Left renal cortex interstitium (tissue), 4 donors: ENCODE measurements at regions not wholly inside any gene's neighbourhood (a gene's known extent, or its start where the extent isn't known, plus 50 kb on each side); places are given as distances from the start of the nearest gene placed in this dataset.

Experiments used
- DNase-seq, 4 donors: peaks; one replicate each; pipeline ENCODE4 v3.0.0-alpha.2; 2013; ENCODE audit warnings: low read depth in 4 of 4, low spot score in 2 of 4, missing footprints in 1 of 4

GRCh38 chr10:59079386-59080226 lies 96.8 kb upstream of the PHYHIPL start:
- no peak for DNase-seq

- DNase-seq, result no peak
Observed at GRCh38 chr10:59082249-59082648, 94.2 kb upstream of the PHYHIPL start.

- DNase-seq, result no peak
Observed at GRCh38 chr10:59085054-59085453, 91.4 kb upstream of the PHYHIPL start.

GRCh38 chr10:59085711-59086502 lies 90.5 kb upstream of the PHYHIPL start:
- DNase-seq, result no peak

GRCh38 chr10:59087486-59087885 lies 89.0 kb upstream of the PHYHIPL start:
- DNase-seq, result no peak

GRCh38 chr10:59088912-59089573 lies 87.4 kb upstream of the PHYHIPL start:
- no peak for DNase-seq

GRCh38 chr10:59090817-59091622 lies 85.4 kb upstream of the PHYHIPL start:
- no peak for DNase-seq

GRCh38 chr10:59093461-59093860 lies 83.0 kb upstream of the PHYHIPL start:
- DNase-seq, result no peak

- no peak for DNase-seq
Observed at GRCh38 chr10:59096631-59097030, 79.8 kb upstream of the PHYHIPL start.

GRCh38 chr10:59098387-59098786 lies 78.1 kb upstream of the PHYHIPL start:
- DNase-seq, result no peak

GRCh38 chr10:59098831-59099452 lies 77.5 kb upstream of the PHYHIPL start:
- no peak for DNase-seq

- DNase-seq, result no peak
Observed at GRCh38 chr10:59099481-59099880, 77.0 kb upstream of the PHYHIPL start.

GRCh38 chr10:59102394-59102793 lies 74.0 kb upstream of the PHYHIPL start:
- no peak for DNase-seq

- no peak for DNase-seq
Observed at GRCh38 chr10:59104186-59104585, 72.3 kb upstream of the PHYHIPL start.

- DNase-seq, result no peak
Observed at GRCh38 chr10:59106441-59106840, 70.0 kb upstream of the PHYHIPL start.

GRCh38 chr10:59107147-59107546 lies 69.3 kb upstream of the PHYHIPL start:
- no peak for DNase-seq

GRCh38 chr10:59108296-59108870 lies 68.1 kb upstream of the PHYHIPL start:
- DNase-seq, result no peak

- no peak for DNase-seq
Observed at GRCh38 chr10:59108886-59109288, 67.6 kb upstream of the PHYHIPL start.

GRCh38 chr10:59109826-59110225 lies 66.6 kb upstream of the PHYHIPL start:
- no peak for DNase-seq

GRCh38 chr10:59124187-59124586 lies 52.3 kb upstream of the PHYHIPL start:
- no peak for DNase-seq
